HepG2 (cell line): ENCODE measurements at regions not wholly inside any gene's neighbourhood (a gene's known extent, or its start where the extent isn't known, plus 50 kb on each side); places are given as distances from the start of the nearest gene placed in this dataset.

ENCODE experiments used
- ATAC-seq: fragments of 200-7000 bp; cut with Tn5 transposase; 3 replicates; pipeline ENCODE4 v1.9.1; 2020; ENCODE audit warnings: mild to moderate bottlenecking, moderate library complexity
- BruUV-seq: library from RNA; stranded (reverse); fragments of 400-500 nt; replicated peaks from 2 replicates; lab custom pipeline; 2021; lab: Mats Ljungman, UMichigan
- CTCF ChIA-PET: fragments of 300-600 bp; formaldehyde crosslinking; extraction: SDS; loops from one replicate; lab custom pipeline; 2021; ENCODE audit warnings: low total read pairs, inconsistent platforms, low intra/inter-chr PET ratio; lab: Yijun Ruan, JAX
- POLR2A ChIA-PET: fragments of 350-600 bp; sonication (Branson Sonifier 250); formaldehyde crosslinking; loops from one replicate; lab custom pipeline; 2020; ENCODE audit warnings: antibody characterized with exemption, inconsistent platforms; lab: Yijun Ruan, JAX
- DNase-seq: peaks from one replicate; pipeline ENCODE4 v3.0.0-alpha.2; 2015; ENCODE audit warnings: low spot score
- FAIRE-seq: peaks from 3 replicates; lab custom pipeline; 2011; peaks lifted over from hg19 to GRCh38; lab: Jason Lieb, UNC
- H2AFZ ChIP-seq: one replicate; pipeline ENCODE4 v1.6.1; 2011; ENCODE audit warnings: low read length, inconsistent platforms
- H3K27ac ChIP-seq: fragments of 300-600 bp; 3 replicates; pipeline ENCODE4 v1.8.0; 2011; ENCODE audit warnings: mixed run types, mild to moderate bottlenecking, mixed read lengths, low read length, inconsistent platforms; ENCODE audit not compliant: insufficient read depth; ENCODE audit errors: extremely low read length
- H3K27me3 ChIP-seq, 2 experiments: fragments of 200-600 bp in 1 of 2; 2 replicates in 1 of 2; 3 replicates in 1 of 2; pipeline versions ENCODE4 v1.6.0 to v1.8.0; 2011; ENCODE audit warnings: low read length in 2 of 2, mild to moderate bottlenecking in 2 of 2, moderate library complexity in 2 of 2, inconsistent platforms in 1 of 2; ENCODE audit not compliant: insufficient read depth in 2 of 2, control insufficient read depth in 1 of 2
- H3K36me3 ChIP-seq, 2 experiments: fragments of 200-600 bp in 1 of 2; replicated peaks in 1 of 2; 2 replicates in 1 of 2; 3 replicates in 1 of 2; pipeline versions ENCODE4 v1.5.1 to v1.8.0; 2011; ENCODE audit warnings: low read length in 2 of 2, inconsistent platforms in 1 of 2; ENCODE audit not compliant: insufficient read depth in 2 of 2, control insufficient read depth in 1 of 2
- H3K4me1 ChIP-seq: 2 replicates; pipeline ENCODE4 v1.5.1; 2012; ENCODE audit warnings: low read length, inconsistent platforms; ENCODE audit not compliant: insufficient read depth
- H3K4me2 ChIP-seq: 2 replicates; pipeline ENCODE4 v1.6.0; 2011; ENCODE audit warnings: low read depth, low read length, inconsistent platforms
- H3K4me3 ChIP-seq, 3 experiments: fragments of 200-600 bp in 1 of 3; sonication (generic), shearing (Covaris generic) in 1 of 3; replicated peaks in 1 of 3; 2 replicates each; pipeline ENCODE4 v1.5.1; 2011 to 2016; ENCODE audit warnings: low read length in 3 of 3, inconsistent platforms in 2 of 3, low read depth in 2 of 3, mild to moderate bottlenecking in 2 of 3, control low read depth in 1 of 3, mixed read lengths in 1 of 3; ENCODE audit not compliant: insufficient read depth in 1 of 3
- H3K79me2 ChIP-seq: one replicate; pipeline ENCODE4 v1.6.1; 2011; ENCODE audit warnings: low read length, inconsistent platforms; ENCODE audit not compliant: insufficient read depth
- H3K9ac ChIP-seq: 2 replicates; pipeline ENCODE4 v1.6.0; 2011; ENCODE audit warnings: mild to moderate bottlenecking, low read depth, low read length, inconsistent platforms; ENCODE audit not compliant: insufficient read depth
- H3K9me3 ChIP-seq: 2 replicates; pipeline ENCODE4 v1.5.1; 2012; ENCODE audit warnings: mild to moderate bottlenecking, low read length
- H4K20me1 ChIP-seq: 2 replicates; pipeline ENCODE4 v1.6.0; 2011; ENCODE audit warnings: inconsistent platforms, mild to moderate bottlenecking, low read length, moderate library complexity; ENCODE audit not compliant: insufficient read depth
- CHD2 ChIP-seq: IDR thresholded peaks from 2 replicates; pipeline ENCODE4 v1.6.1; 2011; ENCODE audit warnings: low read depth, low read length, improper control_type of control experiment
- HNF4G ChIP-seq, 2 experiments: sonication (generic) in 1 of 2; formaldehyde crosslinking in 1 of 2; IDR thresholded peaks; 2 replicates each; pipeline versions ENCODE4 v1.4.0 to v1.6.1; 2011 to 2020; ENCODE audit warnings: borderline replicate concordance in 2 of 2, low read depth in 2 of 2, mild to moderate bottlenecking in 2 of 2, low read length in 1 of 2, missing genetic modification reagents in 1 of 2, moderate library complexity in 1 of 2
- MAFF ChIP-seq: IDR thresholded peaks from 2 replicates; pipeline ENCODE4 v1.6.1; 2011; ENCODE audit warnings: low read depth, low read length, improper control_type of control experiment
- SNRNP70 ChIP-seq: fragments of 200-400 bp; formaldehyde crosslinking; IDR thresholded peaks from 2 replicates; pipeline ENCODE4 v1.6.1; 2017; ENCODE audit warnings: mild to moderate bottlenecking, low read depth, low read length, moderate library complexity
- SPEN ChIP-seq: sonication (generic); formaldehyde crosslinking; IDR thresholded peaks from 2 replicates; pipeline ENCODE4 v1.5.1; 2020; ENCODE audit warnings: low read depth, mild to moderate bottlenecking, missing genetic modification reagents
- ZBTB37 ChIP-seq: sonication (generic); formaldehyde crosslinking; IDR thresholded peaks from 2 replicates; pipeline ENCODE4 v1.4.0; 2020; ENCODE audit warnings: mild to moderate bottlenecking, missing genetic modification reagents
- ZBTB4 ChIP-seq: sonication (generic); formaldehyde crosslinking; IDR thresholded peaks from 2 replicates; pipeline ENCODE4 v1.4.0; 2020; ENCODE audit warnings: missing genetic modification reagents, mild to moderate bottlenecking, borderline replicate concordance
- ZNF10 ChIP-seq: sonication (generic); formaldehyde crosslinking; IDR thresholded peaks from 2 replicates; pipeline ENCODE4 v1.4.0; 2020; ENCODE audit warnings: mild to moderate bottlenecking, low read depth, missing genetic modification reagents, borderline replicate concordance
- ZNF264 ChIP-seq: sonication (generic); formaldehyde crosslinking; IDR thresholded peaks from 2 replicates; pipeline ENCODE4 v1.4.0; 2020; ENCODE audit warnings: missing genetic modification reagents
- in situ Hi-C: cut with HindIII; loops from 2 replicates; pipeline ENCODE4 v1.10.0; 2017; ENCODE audit warnings: low pct_unique_long_range_greater_than_20kb; ENCODE audit not compliant: extremely low pct_ligation_motif_present
- intact Hi-C: fragments of 100-400 bp; cut with micrococcal nuclease; formaldehyde crosslinking; loops from one replicate; pipeline ENCODE4 v1.10.0; 2022; ENCODE audit not compliant: unreplicated experiment
- TF ChIP-seq, protein P1 (sequence below): sonication (generic); formaldehyde crosslinking; IDR thresholded peaks from 2 replicates; pipeline ENCODE4 v1.8.1; 2022; ENCODE audit warnings: low read depth, mild to moderate bottlenecking, missing genetic modification reagents
- TF ChIP-seq, protein P2 (sequence below): sonication (generic); formaldehyde crosslinking; IDR thresholded peaks from 2 replicates; pipeline ENCODE4 v1.4.0; 2020; ENCODE audit warnings: missing genetic modification reagents, borderline replicate concordance
- TF ChIP-seq, protein P3 (sequence below): sonication (generic); formaldehyde crosslinking; IDR thresholded peaks from 2 replicates; pipeline ENCODE4 v1.4.0; 2020; ENCODE audit warnings: mild to moderate bottlenecking, missing genetic modification reagents

- H3K27me3 ChIP-seq = no peaks in the 10 kb centered on the region
- TF ChIP-seq, protein P1, sequence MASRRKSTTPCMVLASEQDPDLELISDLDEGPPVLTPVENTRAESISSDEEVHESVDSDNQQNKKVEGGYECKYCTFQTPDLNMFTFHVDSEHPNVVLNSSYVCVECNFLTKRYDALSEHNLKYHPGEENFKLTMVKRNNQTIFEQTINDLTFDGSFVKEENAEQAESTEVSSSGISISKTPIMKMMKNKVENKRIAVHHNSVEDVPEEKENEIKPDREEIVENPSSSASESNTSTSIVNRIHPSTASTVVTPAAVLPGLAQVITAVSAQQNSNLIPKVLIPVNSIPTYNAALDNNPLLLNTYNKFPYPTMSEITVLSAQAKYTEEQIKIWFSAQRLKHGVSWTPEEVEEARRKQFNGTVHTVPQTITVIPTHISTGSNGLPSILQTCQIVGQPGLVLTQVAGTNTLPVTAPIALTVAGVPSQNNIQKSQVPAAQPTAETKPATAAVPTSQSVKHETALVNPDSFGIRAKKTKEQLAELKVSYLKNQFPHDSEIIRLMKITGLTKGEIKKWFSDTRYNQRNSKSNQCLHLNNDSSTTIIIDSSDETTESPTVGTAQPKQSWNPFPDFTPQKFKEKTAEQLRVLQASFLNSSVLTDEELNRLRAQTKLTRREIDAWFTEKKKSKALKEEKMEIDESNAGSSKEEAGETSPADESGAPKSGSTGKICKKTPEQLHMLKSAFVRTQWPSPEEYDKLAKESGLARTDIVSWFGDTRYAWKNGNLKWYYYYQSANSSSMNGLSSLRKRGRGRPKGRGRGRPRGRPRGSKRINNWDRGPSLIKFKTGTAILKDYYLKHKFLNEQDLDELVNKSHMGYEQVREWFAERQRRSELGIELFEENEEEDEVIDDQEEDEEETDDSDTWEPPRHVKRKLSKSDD (CRISPR knock-in tag) = no peak
- no peak for TF ChIP-seq SPEN (CRISPR knock-in tag)
- no peak for TF ChIP-seq ZBTB37
- no peak for TF ChIP-seq CHD2
- no peak for TF ChIP-seq ZNF10
- TF ChIP-seq, protein P2, sequence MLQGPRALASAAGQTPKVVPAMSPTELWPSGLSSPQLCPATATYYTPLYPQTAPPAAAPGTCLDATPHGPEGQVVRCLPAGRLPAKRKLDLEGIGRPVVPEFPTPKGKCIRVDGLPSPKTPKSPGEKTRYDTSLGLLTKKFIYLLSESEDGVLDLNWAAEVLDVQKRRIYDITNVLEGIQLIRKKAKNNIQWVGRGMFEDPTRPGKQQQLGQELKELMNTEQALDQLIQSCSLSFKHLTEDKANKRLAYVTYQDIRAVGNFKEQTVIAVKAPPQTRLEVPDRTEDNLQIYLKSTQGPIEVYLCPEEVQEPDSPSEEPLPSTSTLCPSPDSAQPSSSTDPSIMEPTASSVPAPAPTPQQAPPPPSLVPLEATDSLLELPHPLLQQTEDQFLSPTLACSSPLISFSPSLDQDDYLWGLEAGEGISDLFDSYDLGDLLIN = no peak
- no peak for TF ChIP-seq HNF4G (IDR thresholded peaks at IDR 0.05; ENCODE audit: borderline replicate concordance, low read depth, low read length)
- no peak for TF ChIP-seq HNF4G (CRISPR knock-in tag; IDR thresholded peaks at IDR 0.05; ENCODE audit: borderline replicate concordance, low read depth)
- TF ChIP-seq, protein P3, sequence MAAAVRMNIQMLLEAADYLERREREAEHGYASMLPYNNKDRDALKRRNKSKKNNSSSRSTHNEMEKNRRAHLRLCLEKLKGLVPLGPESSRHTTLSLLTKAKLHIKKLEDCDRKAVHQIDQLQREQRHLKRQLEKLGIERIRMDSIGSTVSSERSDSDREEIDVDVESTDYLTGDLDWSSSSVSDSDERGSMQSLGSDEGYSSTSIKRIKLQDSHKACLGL (CRISPR knock-in tag) = no peak
- no peak for TF ChIP-seq ZBTB4 (CRISPR knock-in tag)
- no peak for TF ChIP-seq SNRNP70
- TF ChIP-seq MAFF = no peak
- no peak for TF ChIP-seq ZNF264 (CRISPR knock-in tag)
- TF ChIP-seq, all 625 proteins: peak for 0
- in situ Hi-C loops (no loop called here), intact Hi-C loops (no loop called here)
- Histone ChIP-seq H3K36me3 (no peaks in the 10 kb centered on the region), H4K20me1 (no peaks in the 10 kb centered on the region), H3K79me2 (no peaks in the 10 kb centered on the region), H3K4me1 (no peaks in the 10 kb centered on the region), H3K4me2 (no peak overlapping the region), H3K9ac (no peak overlapping the region), H2AFZ (no peak overlapping the region), H3K9me3 (peaks cover 18% of the 10 kb centered on the region), H3K4me3 (no peak overlapping the region), H3K27ac (no peak overlapping the region)
- POLR2A ChIA-PET = no interaction called here
- DNase-seq (no peak), ATAC-seq (no peak), FAIRE-seq (no peak)
- CTCF ChIA-PET = no interaction called here
- no TSS peak for BruUV-seq
These were observed 1021.2 kb downstream of the PCDH7 start for GRCh38 chr4:31741326-31741725.
